ENCODE measurements at regions not wholly inside any gene's neighbourhood (a gene's known extent, or its start where the extent isn't known, plus 50 kb on each side); places are given as distances from the start of the nearest gene placed in this dataset.

DNA sequence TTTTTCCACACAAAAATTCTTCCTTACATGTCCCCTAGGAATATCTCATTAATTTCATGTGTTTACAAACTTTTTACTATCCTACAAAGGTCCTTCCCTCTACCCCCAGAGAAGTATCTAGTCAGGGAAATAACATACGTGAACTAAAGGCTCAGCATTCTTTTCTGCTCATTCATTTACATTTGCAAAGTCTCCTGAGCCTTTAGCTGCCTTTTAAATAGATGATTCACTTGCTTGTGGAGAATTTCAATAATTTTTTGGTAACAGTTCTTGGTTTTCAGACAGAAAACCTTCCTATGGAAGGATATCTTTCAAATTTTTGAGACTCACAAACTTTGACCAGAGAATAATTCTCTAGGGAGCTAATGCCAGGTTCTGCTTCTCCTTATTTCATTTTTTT is 81.5 kb upstream of the RMDN2 start:
- H3K4me2 ChIP-seq (ENCODE audit: insufficient read depth, insufficient read length, low read length): no peak overlapping the region
- H3K27ac Mint-ChIP-seq: peak overlapping the region; percentile 1 to 66 (median 26); a peak in 2 of 7 replicates
- no CpG with 5 or more reads among the region's 1 CpG for WGBS (ENCODE audit: extremely low coverage, insufficient read length, low lambda C conversion rate)

More for the DNA sequence above, 81.5 kb upstream of the RMDN2 start:
- no peaks in the 10 kb centered on the region for H4K20me1 ChIP-seq (ENCODE audit: control insufficient read depth, insufficient read depth, insufficient read length)
- H3K79me1 ChIP-seq (ENCODE audit: insufficient read depth, low read depth, low read length, poor library complexity, severe bottlenecking): no peaks in the 10 kb centered on the region
- H3K9me3 ChIP-seq (ENCODE audit: control insufficient read depth, low read depth, low read length): no peaks in the 10 kb centered on the region
- no peak overlapping the region for H3K27ac ChIP-seq (ENCODE audit: insufficient read length, low read depth, low read length)
- Mint-ChIP-seq H3K27me3 (ENCODE audit: low read depth) (no peaks in the 10 kb centered on the region), H3K9me3 (peaks cover 3 to 11% of the 10 kb centered on the region in 2 experiments; a peak in 4 of 5 replicates), H3K36me3 (ENCODE audit: insufficient read depth in 1 of 3, low read depth in 3 of 3) (peaks cover 0 to 10% (median 0%) of the 10 kb centered on the region in 3 experiments; a peak in 3 of 7 replicates), H3K4me1 (peaks cover 21% of the 10 kb centered on the region in 2 experiments), H3K4me3 (no peak overlapping the region)
- H2BK15ac ChIP-seq (ENCODE audit: low read depth, low read length): no peak overlapping the region
- H2AK5ac ChIP-seq (ENCODE audit: insufficient read length, low read length): no peak overlapping the region
- no peak overlapping the region for H3K4ac ChIP-seq (ENCODE audit: low read depth, low read length)
- no peak overlapping the region for H3T11ph ChIP-seq (ENCODE audit: low read length)
- H3K79me2 ChIP-seq (ENCODE audit: insufficient read depth, low read length): no peaks in the 10 kb centered on the region
- H4K91ac ChIP-seq (ENCODE audit: insufficient read length, low read depth, low read length): no peak overlapping the region
- H4K8ac ChIP-seq (replicated peaks; ENCODE audit: insufficient read length, low read depth, low read length): no peak overlapping the region
- DNase-seq: no peak
- no peak overlapping the region for H2BK12ac ChIP-seq (ENCODE audit: insufficient read length, low read depth, low read length)
- TF ChIP-seq, protein P1, sequence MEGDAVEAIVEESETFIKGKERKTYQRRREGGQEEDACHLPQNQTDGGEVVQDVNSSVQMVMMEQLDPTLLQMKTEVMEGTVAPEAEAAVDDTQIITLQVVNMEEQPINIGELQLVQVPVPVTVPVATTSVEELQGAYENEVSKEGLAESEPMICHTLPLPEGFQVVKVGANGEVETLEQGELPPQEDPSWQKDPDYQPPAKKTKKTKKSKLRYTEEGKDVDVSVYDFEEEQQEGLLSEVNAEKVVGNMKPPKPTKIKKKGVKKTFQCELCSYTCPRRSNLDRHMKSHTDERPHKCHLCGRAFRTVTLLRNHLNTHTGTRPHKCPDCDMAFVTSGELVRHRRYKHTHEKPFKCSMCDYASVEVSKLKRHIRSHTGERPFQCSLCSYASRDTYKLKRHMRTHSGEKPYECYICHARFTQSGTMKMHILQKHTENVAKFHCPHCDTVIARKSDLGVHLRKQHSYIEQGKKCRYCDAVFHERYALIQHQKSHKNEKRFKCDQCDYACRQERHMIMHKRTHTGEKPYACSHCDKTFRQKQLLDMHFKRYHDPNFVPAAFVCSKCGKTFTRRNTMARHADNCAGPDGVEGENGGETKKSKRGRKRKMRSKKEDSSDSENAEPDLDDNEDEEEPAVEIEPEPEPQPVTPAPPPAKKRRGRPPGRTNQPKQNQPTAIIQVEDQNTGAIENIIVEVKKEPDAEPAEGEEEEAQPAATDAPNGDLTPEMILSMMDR (conservative IDR thresholded peaks at IDR 0.05): no peak
- no peak overlapping the region for H3K23ac ChIP-seq (ENCODE audit: insufficient read length, low read depth, low read length)
- H3K9ac ChIP-seq (ENCODE audit: extremely low read depth, insufficient read length, low read length): no peak overlapping the region
- no peak overlapping the region for H3K18ac ChIP-seq (ENCODE audit: insufficient read length, low read depth, low read length)
- H2BK20ac ChIP-seq (ENCODE audit: low read depth, low read length, poor library complexity, severe bottlenecking): no peak overlapping the region
- no peak overlapping the region for H3K56ac ChIP-seq (ENCODE audit: insufficient read length, low read depth, low read length)
- H3K4me1 ChIP-seq (ENCODE audit: insufficient read depth, low read length): no peaks in the 10 kb centered on the region
- no peak overlapping the region for H2BK120ac ChIP-seq (ENCODE audit: low read depth, low read length, poor library complexity, severe bottlenecking)
- no peaks in the 10 kb centered on the region for H3K23me2 ChIP-seq (ENCODE audit: insufficient read length, low read depth, low read length, poor library complexity, severe bottlenecking)
- no peak overlapping the region for H3K14ac ChIP-seq (ENCODE audit: insufficient read depth, low read length)
- no peak overlapping the region for H2BK5ac ChIP-seq (ENCODE audit: insufficient read length, low read length)
- H3K27me3 ChIP-seq (ENCODE audit: insufficient read depth, low read length): no peaks in the 10 kb centered on the region
- no peak overlapping the region for H2AFZ ChIP-seq (ENCODE audit: low read length)
- no peak overlapping the region for H4K5ac ChIP-seq (ENCODE audit: insufficient read length, low read depth, low read length)
